ENCODE measurements at regions not wholly inside any gene's neighbourhood (a gene's known extent, or its start where the extent isn't known, plus 50 kb on each side); places are given as distances from the start of the nearest gene placed in this dataset.

GRCh38 chr4:126687655-126688358, 945.0 kb upstream of the INTU start:
- DNase-seq (ENCODE audit: extremely low read depth, low read depth) = no peak

- no peak for DNase-seq (ENCODE audit: extremely low read depth, low read depth)
These were observed 941.0 kb upstream of the INTU start for GRCh38 chr4:126691797-126692196.

- DNase-seq (ENCODE audit: extremely low read depth, low read depth) = no peak
These were observed 935.0 kb upstream of the INTU start for GRCh38 chr4:126697748-126698147.

GRCh38 chr4:126698224-126698623, 934.5 kb upstream of the INTU start:
- no peak for DNase-seq (ENCODE audit: extremely low read depth, low read depth)

GRCh38 chr4:126701756-126702155, 931.0 kb upstream of the INTU start:
- DNase-seq (ENCODE audit: extremely low read depth, low read depth) = no peak

- no peak for DNase-seq (ENCODE audit: extremely low read depth, low read depth)
These were observed 930.0 kb upstream of the INTU start for GRCh38 chr4:126702747-126703146.

GRCh38 chr4:126705266-126705665, 927.5 kb upstream of the INTU start:
- DNase-seq (ENCODE audit: extremely low read depth, low read depth) = no peak

GRCh38 chr4:126708716-126709115, 924.0 kb upstream of the INTU start:
- no peak for DNase-seq (ENCODE audit: extremely low read depth, low read depth)

GRCh38 chr4:126710935-126711334, 921.8 kb upstream of the INTU start:
- DNase-seq (ENCODE audit: extremely low read depth, low read depth) = no peak

GRCh38 chr4:126715067-126715466, 917.7 kb upstream of the INTU start:
- no peak for DNase-seq (ENCODE audit: extremely low read depth, low read depth)

- DNase-seq (ENCODE audit: extremely low read depth, low read depth) = no peak
These were observed 917.1 kb upstream of the INTU start for GRCh38 chr4:126715681-126716080.

- no peak for DNase-seq (ENCODE audit: extremely low read depth, low read depth)
These were observed 914.6 kb upstream of the INTU start for GRCh38 chr4:126718136-126718535.

- DNase-seq (ENCODE audit: extremely low read depth, low read depth) = no peak
These were observed 912.9 kb upstream of the INTU start for GRCh38 chr4:126719852-126720251.

- no peak for DNase-seq (ENCODE audit: extremely low read depth, low read depth)
These were observed 906.9 kb upstream of the INTU start for GRCh38 chr4:126725906-126726305.

- no peak for DNase-seq (ENCODE audit: extremely low read depth, low read depth)
These were observed 905.3 kb upstream of the INTU start for GRCh38 chr4:126727461-126727860.

- no peak for DNase-seq (ENCODE audit: extremely low read depth, low read depth)
These were observed 901.7 kb upstream of the INTU start for GRCh38 chr4:126731062-126731461.

GRCh38 chr4:126733301-126733700, 899.5 kb upstream of the INTU start:
- DNase-seq (ENCODE audit: extremely low read depth, low read depth) = no peak

GRCh38 chr4:126734465-126734864, 898.3 kb upstream of the INTU start:
- no peak for DNase-seq (ENCODE audit: extremely low read depth, low read depth)

- DNase-seq (ENCODE audit: extremely low read depth, low read depth) = no peak
These were observed 897.2 kb upstream of the INTU start for GRCh38 chr4:126735294-126736132.

GRCh38 chr4:126736133-126736518, 896.6 kb upstream of the INTU start:
- DNase-seq (ENCODE audit: extremely low read depth, low read depth) = no peak

- no peak for DNase-seq (ENCODE audit: extremely low read depth, low read depth)
These were observed 894.7 kb upstream of the INTU start for GRCh38 chr4:126737899-126738526.

- DNase-seq (ENCODE audit: extremely low read depth, low read depth) = no peak
These were observed 894.2 kb upstream of the INTU start for GRCh38 chr4:126738527-126738923.

Data from NCI-H460 (cell line).